ENCODE measurements at regions not wholly inside any gene's neighbourhood (a gene's known extent, or its start where the extent isn't known, plus 50 kb on each side); places are given as distances from the start of the nearest gene placed in this dataset.
A peak's percentile ranks its signal among the peaks of the same experiment; 100 is the strongest.

DNA sequence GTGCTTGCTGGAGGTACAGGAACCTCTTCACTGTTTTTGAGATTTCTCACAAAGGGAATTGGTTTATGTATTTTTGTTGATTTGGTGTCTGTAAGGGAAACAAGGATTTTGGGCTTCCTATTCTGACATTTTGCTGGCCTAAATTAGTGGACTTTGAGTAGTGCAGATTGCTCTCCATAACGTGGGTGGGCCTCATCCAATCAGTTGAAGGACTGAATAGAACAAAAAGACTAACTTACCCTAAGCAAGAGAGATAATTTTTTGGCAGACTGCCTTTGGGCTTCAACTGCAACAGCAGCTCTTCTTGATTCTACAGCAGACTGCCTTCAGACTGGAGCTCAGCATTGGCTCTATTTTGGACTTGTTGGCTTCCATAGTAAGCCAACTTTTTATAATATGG lies 93.2 kb downstream of the MSX2 start:
- no peak overlapping the region for H3K4me3 Mint-ChIP-seq

DNA sequence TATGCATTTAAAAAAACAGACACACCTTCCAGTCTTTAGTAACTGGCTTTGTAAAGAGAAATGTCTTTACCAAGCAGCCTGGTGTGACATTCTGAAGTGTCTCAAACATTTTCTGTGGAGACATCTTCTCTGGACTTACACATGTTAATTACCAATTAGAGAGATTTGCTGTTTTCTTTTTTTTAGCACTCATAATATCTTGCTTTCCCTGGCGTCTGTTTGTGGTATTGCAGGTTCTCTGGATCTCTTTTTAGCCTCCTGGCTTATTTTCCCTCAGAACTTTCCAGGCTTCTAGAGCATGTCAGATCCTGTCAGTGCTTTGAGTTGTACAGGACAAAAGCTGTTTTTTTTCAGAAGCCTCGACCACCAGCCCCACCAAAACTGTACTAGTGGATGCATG lies 92.5 kb downstream of the MSX2 start:
- Mint-ChIP-seq H3K36me3 (ENCODE audit: low read depth) (peaks cover 2% of the 10 kb centered on the region), H3K27me3 (ENCODE audit: low read depth) (no peaks in the 10 kb centered on the region), H3K27ac (ENCODE audit: unreplicated experiment) (no peak overlapping the region), H3K4me3 (no peak overlapping the region), H3K9me3 (peaks cover 5% of the 10 kb centered on the region), H3K4me1 (no peaks in the 10 kb centered on the region)
- peak; percentile 59 for TF ChIP-seq CTCF (conservative IDR thresholded peaks at IDR 0.05)
- no peak for DNase-seq (ENCODE audit: low read depth, low spot score)

More for the DNA sequence above, 93.2 kb downstream of the MSX2 start:
- H3K27ac Mint-ChIP-seq (ENCODE audit: unreplicated experiment), result no peak overlapping the region
- no peak for DNase-seq (ENCODE audit: low read depth, low spot score)
- TF ChIP-seq CTCF (conservative IDR thresholded peaks at IDR 0.05), result no peak
- H3K4me1 Mint-ChIP-seq, result no peaks in the 10 kb centered on the region
- H3K27me3 Mint-ChIP-seq (ENCODE audit: low read depth), result no peaks in the 10 kb centered on the region
- H3K36me3 Mint-ChIP-seq (ENCODE audit: low read depth), result peaks cover 2% of the 10 kb centered on the region
- peaks cover 5% of the 10 kb centered on the region for H3K9me3 Mint-ChIP-seq

- no peak for TF ChIP-seq CTCF (conservative IDR thresholded peaks at IDR 0.05)
- peaks cover 5% of the 10 kb centered on the region for H3K9me3 Mint-ChIP-seq
Measured at GRCh38 chr5:174811438-174811837, 87.1 kb downstream of the MSX2 start.

DNA sequence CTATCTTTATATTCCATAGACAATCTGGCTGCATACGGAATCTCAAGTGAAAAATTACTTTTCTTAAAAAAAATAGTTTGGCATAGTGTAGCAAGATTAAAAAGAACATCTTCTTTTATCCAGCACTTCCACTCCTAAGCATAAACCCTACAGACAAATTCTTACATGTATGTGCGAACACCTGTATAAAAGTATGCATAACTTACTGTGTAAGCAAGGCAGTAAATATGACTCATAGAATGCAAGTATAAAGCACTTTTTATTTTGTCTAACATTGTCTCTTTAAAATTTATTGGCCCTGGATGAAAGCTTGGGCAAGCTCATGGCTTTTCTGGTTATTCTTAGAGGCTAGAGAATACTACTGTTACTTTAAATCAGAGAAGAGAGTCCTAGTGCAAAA lies 86.4 kb downstream of the MSX2 start:
- Mint-ChIP-seq H3K36me3 (ENCODE audit: low read depth) (peaks cover under 1% of the 10 kb centered on the region), H3K9me3 (peaks cover under 1% of the 10 kb centered on the region), H3K27me3 (ENCODE audit: low read depth) (no peaks in the 10 kb centered on the region), H3K4me1 (no peaks in the 10 kb centered on the region), H3K4me3 (no peak overlapping the region), H3K27ac (ENCODE audit: unreplicated experiment) (no peak overlapping the region)
- DNase-seq (ENCODE audit: low read depth, low spot score), result no peak
- TF ChIP-seq CTCF (conservative IDR thresholded peaks at IDR 0.05), result no peak

More at GRCh38 chr5:174811438-174811837, 87.1 kb downstream of the MSX2 start:
- H3K27me3 Mint-ChIP-seq (ENCODE audit: low read depth), result no peaks in the 10 kb centered on the region
- no peak overlapping the region for H3K27ac Mint-ChIP-seq (ENCODE audit: unreplicated experiment)
- DNase-seq (ENCODE audit: low read depth, low spot score), result no peak
- H3K4me3 Mint-ChIP-seq, result no peak overlapping the region
- peaks cover 2% of the 10 kb centered on the region for H3K36me3 Mint-ChIP-seq (ENCODE audit: low read depth)
- H3K4me1 Mint-ChIP-seq, result no peaks in the 10 kb centered on the region

DNA sequence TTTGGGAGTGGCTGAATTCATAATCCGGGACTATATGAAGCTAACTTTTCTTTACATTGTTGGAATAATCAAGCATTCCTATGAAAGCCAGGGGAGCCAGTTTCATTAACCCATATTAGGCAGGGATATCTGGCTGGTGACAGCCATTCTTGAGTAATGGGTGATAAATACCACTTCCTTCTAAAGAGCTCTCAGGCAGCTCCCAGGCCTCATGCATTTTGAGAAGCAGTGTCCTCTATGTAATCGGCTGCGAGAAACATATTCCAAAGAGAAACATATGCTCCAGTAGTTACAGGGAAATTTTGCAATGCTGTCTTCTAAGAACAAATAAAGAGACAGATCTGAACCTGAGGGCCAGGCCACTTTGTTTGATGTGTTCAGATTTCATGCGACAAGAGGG lies 83.1 kb downstream of the MSX2 start:
- Mint-ChIP-seq H3K27ac (ENCODE audit: unreplicated experiment) (no peak overlapping the region), H3K4me3 (no peak overlapping the region), H3K4me1 (no peaks in the 10 kb centered on the region), H3K27me3 (ENCODE audit: low read depth) (no peaks in the 10 kb centered on the region), H3K36me3 (ENCODE audit: low read depth) (no peaks in the 10 kb centered on the region), H3K9me3 (peaks cover 4% of the 10 kb centered on the region)
- DNase-seq (ENCODE audit: low read depth, low spot score), result no peak
- TF ChIP-seq CTCF (conservative IDR thresholded peaks at IDR 0.05), result no peak

- Mint-ChIP-seq H3K36me3 (ENCODE audit: low read depth) (no peaks in the 10 kb centered on the region), H3K27me3 (ENCODE audit: low read depth) (no peaks in the 10 kb centered on the region), H3K4me3 (no peak overlapping the region)
Measured at GRCh38 chr5:174806729-174807128, 82.3 kb downstream of the MSX2 start.

More at GRCh38 chr5:174806729-174807128, 82.3 kb downstream of the MSX2 start:
- Mint-ChIP-seq H3K9me3 (peaks cover 4% of the 10 kb centered on the region), H3K4me1 (no peaks in the 10 kb centered on the region), H3K27ac (ENCODE audit: unreplicated experiment) (no peak overlapping the region)
- no peak for TF ChIP-seq CTCF (conservative IDR thresholded peaks at IDR 0.05)
- no peak for DNase-seq (ENCODE audit: low read depth, low spot score)

Measured in neural crest cell (in vitro differentiated cells).